22Rv1 (cell line): ENCODE measurements at regions not wholly inside any gene's neighbourhood (a gene's known extent, or its start where the extent isn't known, plus 50 kb on each side); places are given as distances from the start of the nearest gene placed in this dataset.

ENCODE experiments used
- CTCF ChIP-seq: fragments of 450-650 bp; IDR thresholded peaks from 2 replicates; pipeline ENCODE4 v1.5.1; 2017; ENCODE audit warnings: mild to moderate bottlenecking
- ZFX ChIP-seq: fragments of 450-650 bp; IDR thresholded peaks from 2 replicates; pipeline ENCODE4 v1.6.1; 2017; ENCODE audit warnings: antibody characterized with exemption, borderline replicate concordance

GRCh38 chr11:15489281-15489680, 374.6 kb downstream of the INSC start:
- TF ChIP-seq CTCF: no peak
- TF ChIP-seq ZFX: no peak
